ENCODE measurements at regions not wholly inside any gene's neighbourhood (a gene's known extent, or its start where the extent isn't known, plus 50 kb on each side); places are given as distances from the start of the nearest gene placed in this dataset.

DNA sequence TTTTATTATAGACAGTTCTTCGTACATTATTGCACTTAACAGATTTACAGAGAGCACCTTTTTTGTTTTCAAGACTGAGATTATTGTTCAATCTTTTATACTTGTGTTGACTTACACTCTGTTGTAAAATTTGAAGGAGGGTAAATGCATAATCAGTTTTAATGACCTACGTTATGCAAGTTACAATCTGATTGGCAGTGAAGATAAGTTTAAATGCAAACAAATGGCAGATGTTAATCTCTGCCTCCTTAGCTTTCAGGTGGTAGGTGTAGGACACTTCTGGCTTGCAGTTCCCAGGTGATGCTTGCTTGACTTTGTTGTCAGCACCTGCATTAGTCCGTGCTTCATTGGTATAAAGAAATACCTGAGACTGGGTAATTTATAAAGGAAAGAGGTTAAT, 424.9 kb downstream of the FGF9 start:
- TF ChIP-seq, protein P1, sequence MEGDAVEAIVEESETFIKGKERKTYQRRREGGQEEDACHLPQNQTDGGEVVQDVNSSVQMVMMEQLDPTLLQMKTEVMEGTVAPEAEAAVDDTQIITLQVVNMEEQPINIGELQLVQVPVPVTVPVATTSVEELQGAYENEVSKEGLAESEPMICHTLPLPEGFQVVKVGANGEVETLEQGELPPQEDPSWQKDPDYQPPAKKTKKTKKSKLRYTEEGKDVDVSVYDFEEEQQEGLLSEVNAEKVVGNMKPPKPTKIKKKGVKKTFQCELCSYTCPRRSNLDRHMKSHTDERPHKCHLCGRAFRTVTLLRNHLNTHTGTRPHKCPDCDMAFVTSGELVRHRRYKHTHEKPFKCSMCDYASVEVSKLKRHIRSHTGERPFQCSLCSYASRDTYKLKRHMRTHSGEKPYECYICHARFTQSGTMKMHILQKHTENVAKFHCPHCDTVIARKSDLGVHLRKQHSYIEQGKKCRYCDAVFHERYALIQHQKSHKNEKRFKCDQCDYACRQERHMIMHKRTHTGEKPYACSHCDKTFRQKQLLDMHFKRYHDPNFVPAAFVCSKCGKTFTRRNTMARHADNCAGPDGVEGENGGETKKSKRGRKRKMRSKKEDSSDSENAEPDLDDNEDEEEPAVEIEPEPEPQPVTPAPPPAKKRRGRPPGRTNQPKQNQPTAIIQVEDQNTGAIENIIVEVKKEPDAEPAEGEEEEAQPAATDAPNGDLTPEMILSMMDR (IDR thresholded peaks at IDR 0.05 in 4 of 5, conservative IDR thresholded peaks at IDR 0.05 in 1 of 5): no peak
- no peak for TF ChIP-seq POLR2A (IDR thresholded peaks at IDR 0.05)
- in situ Hi-C loops (cut with MboI; ENCODE audit: low sequenced_read_pairs in 4 of 4): no loop called here
- no peak overlapping the region for H3K27ac ChIP-seq

DNA sequence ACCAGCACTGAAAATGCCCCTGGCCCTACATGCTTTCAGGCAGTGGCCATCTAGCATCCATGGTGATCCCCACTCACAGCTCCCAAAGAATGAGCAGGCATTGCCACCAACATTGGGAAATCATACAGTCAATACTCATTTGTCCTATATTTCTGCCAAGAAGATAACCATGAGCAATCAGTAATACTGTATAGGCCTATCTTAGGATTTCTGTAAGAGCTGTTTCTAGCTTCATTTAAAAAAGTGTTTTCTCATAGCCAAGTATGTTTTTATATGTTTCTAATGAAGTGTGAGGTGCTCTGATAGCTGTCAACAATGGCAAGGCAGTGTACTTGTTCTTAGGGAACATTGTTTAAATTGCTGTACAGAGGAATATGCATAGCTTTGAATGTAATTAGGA, 428.7 kb downstream of the FGF9 start:
- TF ChIP-seq POLR2A (IDR thresholded peaks at IDR 0.05): no peak
- TF ChIP-seq, protein P1 (IDR thresholded peaks at IDR 0.05 in 4 of 5, conservative IDR thresholded peaks at IDR 0.05 in 1 of 5): no peak
- intact Hi-C loops (cut with DNase I; ENCODE audit: low total_unique reads): no loop called here
- in situ Hi-C loops (cut with MboI; ENCODE audit: low sequenced_read_pairs in 4 of 4): no loop called here
- Histone ChIP-seq H3K4me3 (no peak overlapping the region), H3K27ac (no peak overlapping the region), H3K27me3 (no peaks in the 10 kb centered on the region), H3K9me3 (no peaks in the 10 kb centered on the region), H3K4me1 (no peaks in the 10 kb centered on the region), H3K36me3 (no peaks in the 10 kb centered on the region)
- ATAC-seq (no peak), DNase-seq (no peak)

More for the DNA sequence above, 424.9 kb downstream of the FGF9 start:
- ATAC-seq (no peak), DNase-seq (no peak)
- Histone ChIP-seq H3K4me1 (no peaks in the 10 kb centered on the region), H3K4me3 (no peak overlapping the region), H3K27me3 (no peaks in the 10 kb centered on the region), H3K36me3 (no peaks in the 10 kb centered on the region), H3K9me3 (no peaks in the 10 kb centered on the region)
- intact Hi-C loops (cut with DNase I; ENCODE audit: low total_unique reads): no loop called here

DNA sequence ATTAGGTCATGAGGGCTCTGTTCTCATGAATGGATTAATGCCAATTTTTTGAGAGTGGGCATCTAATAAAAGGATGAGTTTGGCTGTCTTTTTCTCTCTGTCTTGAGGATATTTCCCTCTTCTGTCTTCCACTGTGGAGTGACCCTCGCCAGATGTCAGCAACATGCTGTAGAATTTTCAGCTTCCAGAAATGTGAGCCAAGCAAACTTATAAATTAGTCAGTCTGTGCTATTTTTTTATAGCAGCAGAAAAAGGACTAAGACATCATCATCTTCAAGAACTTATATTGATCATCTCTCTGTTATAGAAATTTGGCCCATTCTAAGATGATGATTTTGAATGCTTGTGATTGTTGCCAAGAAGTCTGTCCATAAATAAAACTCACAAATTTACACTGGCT, 431.4 kb downstream of the FGF9 start:
- Histone ChIP-seq H3K27ac (no peak overlapping the region), H3K36me3 (no peaks in the 10 kb centered on the region), H3K4me1 (no peaks in the 10 kb centered on the region), H3K4me3 (no peak overlapping the region), H3K27me3 (no peaks in the 10 kb centered on the region), H3K9me3 (no peaks in the 10 kb centered on the region)
- DNase-seq: no peak
- in situ Hi-C loops (cut with MboI; ENCODE audit: low sequenced_read_pairs in 4 of 4) (no loop called here), intact Hi-C loops (cut with DNase I; ENCODE audit: low total_unique reads) (no loop called here)
- TF ChIP-seq POLR2A (IDR thresholded peaks at IDR 0.05): no peak
- TF ChIP-seq, protein P1 (IDR thresholded peaks at IDR 0.05 in 4 of 5, conservative IDR thresholded peaks at IDR 0.05 in 1 of 5): no peak
- no peak for ATAC-seq

DNA sequence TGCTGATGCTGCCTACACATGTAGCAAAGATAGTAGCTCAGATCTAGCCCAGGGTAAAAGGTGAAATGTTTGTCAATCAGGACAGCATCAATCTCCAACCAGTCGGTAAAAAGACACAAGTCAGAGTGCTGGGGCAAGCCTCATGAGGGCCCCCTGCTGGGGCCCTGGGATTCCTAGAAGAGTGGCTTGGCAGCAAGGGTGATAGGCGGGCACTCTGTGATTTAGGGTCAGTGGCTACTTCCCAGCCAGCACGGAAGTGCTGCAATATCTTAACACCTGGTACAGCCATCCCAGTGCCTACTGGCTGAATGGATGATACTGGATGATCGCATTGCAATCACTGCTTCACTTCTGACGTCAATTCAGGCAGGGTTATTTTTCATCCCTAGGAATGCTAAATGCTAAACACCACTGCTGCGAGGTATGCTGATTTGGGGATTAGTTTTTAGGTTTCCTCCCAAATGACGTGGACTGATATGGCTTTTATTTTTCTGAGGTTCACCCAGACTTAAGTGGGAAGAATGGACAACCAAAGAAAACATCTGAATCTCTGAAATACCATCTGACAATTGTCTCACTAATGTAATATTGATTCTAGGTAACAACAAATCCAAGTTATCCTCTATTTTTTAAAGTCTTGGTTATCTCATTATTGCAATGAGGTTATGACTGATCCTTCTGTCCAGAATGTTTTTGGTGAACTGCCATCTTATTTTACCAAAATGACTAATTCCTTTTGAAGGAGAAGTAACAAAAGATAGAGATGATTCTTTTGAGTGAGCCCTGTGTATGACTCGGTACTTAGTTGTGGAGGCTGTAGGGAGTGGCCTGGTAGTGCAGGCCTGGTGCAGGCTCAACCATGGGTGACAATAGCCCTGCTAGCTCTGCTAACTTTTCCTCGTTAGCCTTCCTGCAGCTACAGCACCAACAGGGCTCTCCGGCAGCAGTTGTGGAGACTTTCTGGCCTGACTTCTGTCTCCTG, 432.5 kb downstream of the FGF9 start:
- ATAC-seq (no peak), DNase-seq (no peak)
- Histone ChIP-seq H3K4me3 (no peak overlapping the region), H3K36me3 (no peaks in the 10 kb centered on the region), H3K27ac (no peak overlapping the region), H3K27me3 (no peaks in the 10 kb centered on the region), H3K4me1 (no peaks in the 10 kb centered on the region), H3K9me3 (no peaks in the 10 kb centered on the region)
- TF ChIP-seq, protein P1 (IDR thresholded peaks at IDR 0.05 in 4 of 5, conservative IDR thresholded peaks at IDR 0.05 in 1 of 5): no peak
- no peak for TF ChIP-seq POLR2A (IDR thresholded peaks at IDR 0.05)
- in situ Hi-C loops (cut with MboI; ENCODE audit: low sequenced_read_pairs in 4 of 4): no loop called here
- intact Hi-C loops (cut with DNase I; ENCODE audit: low total_unique reads): no loop called here

Measured in gastrocnemius medialis (tissue), 4 donors.